GM23338 (cell line): ENCODE measurements at regions not wholly inside any gene's neighbourhood (a gene's known extent, or its start where the extent isn't known, plus 50 kb on each side); places are given as distances from the start of the nearest gene placed in this dataset.

Experiments used
- ATAC-seq: fragments of 200-7000 bp; cut with Tn5 transposase; 3 replicates; pipeline ENCODE4 v1.9.1; 2020
- DNase-seq: peaks from one replicate; pipeline ENCODE4 v3.0.0-alpha.2; 2015; ENCODE audit warnings: low spot score
- H2AFZ ChIP-seq: fragments of 200-600 bp; sonication (generic); 2 replicates; pipeline ENCODE4 v1.8.0; 2016; ENCODE audit warnings: antibody characterized with exemption, mild to moderate bottlenecking, moderate library complexity
- H3F3A ChIP-seq: fragments of 200-600 bp; sonication (generic); replicated peaks from 2 replicates; pipeline ENCODE4 v1.8.0; 2017; ENCODE audit warnings: antibody characterized with exemption, mixed run types, low read depth
- H3K27ac ChIP-seq: fragments of 200-600 bp; sonication (generic); 2 replicates; pipeline ENCODE4 v1.6.1; 2016; ENCODE audit warnings: low read depth
- H3K27me3 ChIP-seq: fragments of 200-600 bp; sonication (generic); 2 replicates; pipeline ENCODE4 v1.8.0; 2016; ENCODE audit warnings: mild to moderate bottlenecking, mixed run types, moderate library complexity; ENCODE audit not compliant: insufficient read depth
- H3K36me3 ChIP-seq: fragments of 200-600 bp; sonication (generic); 2 replicates; pipeline ENCODE4 v1.8.0; 2016; ENCODE audit warnings: mild to moderate bottlenecking; ENCODE audit not compliant: insufficient read depth
- H3K4me1 ChIP-seq: fragments of 200-600 bp; sonication (generic); 2 replicates; pipeline ENCODE4 v1.8.0; 2016; ENCODE audit warnings: mild to moderate bottlenecking, moderate library complexity; ENCODE audit not compliant: insufficient read depth
- H3K4me2 ChIP-seq: fragments of 200-600 bp; sonication (generic); 2 replicates; pipeline ENCODE4 v1.7.1; 2017; ENCODE audit warnings: mixed run types
- H3K4me3 ChIP-seq: fragments of 200-600 bp; sonication (generic); 2 replicates; pipeline ENCODE4 v1.6.1; 2016; ENCODE audit warnings: mixed run types
- H3K79me2 ChIP-seq: fragments of 200-600 bp; sonication (generic); replicated peaks from 2 replicates; pipeline ENCODE4 v1.8.0; 2017; ENCODE audit warnings: mild to moderate bottlenecking; ENCODE audit not compliant: insufficient read depth
- H3K9me2 ChIP-seq: fragments of 200-600 bp; sonication (generic); 2 replicates; pipeline ENCODE4 v1.8.0; 2017; ENCODE audit not compliant: insufficient read depth
- H4K20me1 ChIP-seq: fragments of 200-600 bp; sonication (generic); replicated peaks from 2 replicates; pipeline ENCODE4 v1.8.0; 2017; ENCODE audit warnings: mild to moderate bottlenecking; ENCODE audit not compliant: insufficient read depth
- H3K27ac Mint-ChIP-seq: 2 replicates; pipeline ENCODE4 v1.8.0; 2020; ENCODE audit warnings: inconsistent platforms, mild to moderate bottlenecking, moderate library complexity, mixed read lengths
- H3K27me3 Mint-ChIP-seq: 3 replicates; pipeline ENCODE4 v1.8.0; 2022; ENCODE audit warnings: low read depth, mild to moderate bottlenecking, moderate library complexity, mixed read lengths, inconsistent platforms; ENCODE audit not compliant: insufficient read depth, poor library complexity
- H3K36me3 Mint-ChIP-seq: 3 replicates; pipeline ENCODE4 v1.8.0; 2021; ENCODE audit warnings: low read depth, mild to moderate bottlenecking, inconsistent platforms, moderate library complexity, mixed read lengths
- H3K4me1 Mint-ChIP-seq: 3 replicates; pipeline ENCODE4 v1.8.0; 2020; ENCODE audit warnings: mild to moderate bottlenecking, inconsistent platforms, mixed read lengths
- H3K4me3 Mint-ChIP-seq: 3 replicates; pipeline ENCODE4 v1.8.0; 2021; ENCODE audit warnings: moderate library complexity, mild to moderate bottlenecking, inconsistent platforms, mixed read lengths
- H3K9me3 Mint-ChIP-seq: 3 replicates; pipeline ENCODE4 v1.8.0; 2020; ENCODE audit warnings: moderate library complexity, mild to moderate bottlenecking, inconsistent platforms, mixed read lengths
- JUNB ChIP-seq: IDR thresholded peaks from one replicate; pipeline ENCODE4 v1.6.1; 2016; ENCODE audit warnings: antibody characterized with exemption; ENCODE audit not compliant: unreplicated experiment
- REST ChIP-seq: IDR thresholded peaks from one replicate; pipeline ENCODE4 v1.6.1; 2018; ENCODE audit warnings: antibody characterized with exemption; ENCODE audit not compliant: unreplicated experiment
- STAT1 ChIP-seq: IDR thresholded peaks from one replicate; pipeline ENCODE4 v1.6.1; 2016; ENCODE audit warnings: antibody characterized with exemption; ENCODE audit not compliant: unreplicated experiment
- ZNF114 ChIP-seq: fragments of 250-450 bp; sonication (Bioruptor Pico); IDR thresholded peaks from 2 replicates; pipeline ENCODE4 v1.5.0; 2020; ENCODE audit warnings: mild to moderate bottlenecking, moderate library complexity
- TF ChIP-seq, protein P1 (sequence below): fragments of 250-450 bp; sonication (Bioruptor Pico); IDR thresholded peaks from 2 replicates; pipeline ENCODE4 v1.5.0; 2020; ENCODE audit warnings: mild to moderate bottlenecking, moderate library complexity

DNA sequence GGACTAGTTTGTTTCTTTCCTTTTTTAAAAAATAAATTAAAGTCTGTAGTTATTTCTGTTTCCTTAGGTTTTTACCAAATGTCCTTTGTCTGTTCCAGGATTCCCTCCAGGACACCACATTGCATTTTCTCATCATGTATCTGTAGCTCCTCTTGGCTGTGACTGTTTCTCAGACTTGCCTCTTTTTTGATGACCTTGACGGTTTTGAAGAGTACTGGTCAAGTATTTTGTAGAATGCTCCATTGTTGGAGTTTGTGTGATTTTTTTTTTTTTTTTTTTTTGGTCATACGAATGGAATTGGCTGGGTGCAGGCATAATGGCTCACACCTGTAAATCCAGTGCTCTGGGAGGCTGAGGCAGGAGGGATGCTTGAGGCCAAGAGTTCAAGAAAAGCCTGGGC, 127.1 kb upstream of the BMPER start:
- no peak overlapping the region for H3K4me3 Mint-ChIP-seq

GRCh38 chr7:33779216-33779615, 126.1 kb upstream of the BMPER start:
- Mint-ChIP-seq H3K27me3 (peaks cover 6% of the 10 kb centered on the region), H3K4me1 (peaks cover 8% of the 10 kb centered on the region), H3K27ac (no peak overlapping the region)
- TF ChIP-seq JUNB (no peak), REST (no peak), ZNF114 (CRISPR knock-in tag) (no peak)

More for the DNA sequence above, 127.1 kb upstream of the BMPER start:
- Histone ChIP-seq H3K4me3 (no peak overlapping the region), H3K9me2 (no peaks in the 10 kb centered on the region), H3K27ac (no peak overlapping the region), H4K20me1 (no peaks in the 10 kb centered on the region), H2AFZ (no peak overlapping the region), H3K79me2 (no peaks in the 10 kb centered on the region), H3K36me3 (no peaks in the 10 kb centered on the region), H3K4me2 (no peak overlapping the region), H3F3A (no peaks in the 10 kb centered on the region), H3K27me3 (no peaks in the 10 kb centered on the region), H3K4me1 (no peaks in the 10 kb centered on the region)
- TF ChIP-seq, protein P1, sequence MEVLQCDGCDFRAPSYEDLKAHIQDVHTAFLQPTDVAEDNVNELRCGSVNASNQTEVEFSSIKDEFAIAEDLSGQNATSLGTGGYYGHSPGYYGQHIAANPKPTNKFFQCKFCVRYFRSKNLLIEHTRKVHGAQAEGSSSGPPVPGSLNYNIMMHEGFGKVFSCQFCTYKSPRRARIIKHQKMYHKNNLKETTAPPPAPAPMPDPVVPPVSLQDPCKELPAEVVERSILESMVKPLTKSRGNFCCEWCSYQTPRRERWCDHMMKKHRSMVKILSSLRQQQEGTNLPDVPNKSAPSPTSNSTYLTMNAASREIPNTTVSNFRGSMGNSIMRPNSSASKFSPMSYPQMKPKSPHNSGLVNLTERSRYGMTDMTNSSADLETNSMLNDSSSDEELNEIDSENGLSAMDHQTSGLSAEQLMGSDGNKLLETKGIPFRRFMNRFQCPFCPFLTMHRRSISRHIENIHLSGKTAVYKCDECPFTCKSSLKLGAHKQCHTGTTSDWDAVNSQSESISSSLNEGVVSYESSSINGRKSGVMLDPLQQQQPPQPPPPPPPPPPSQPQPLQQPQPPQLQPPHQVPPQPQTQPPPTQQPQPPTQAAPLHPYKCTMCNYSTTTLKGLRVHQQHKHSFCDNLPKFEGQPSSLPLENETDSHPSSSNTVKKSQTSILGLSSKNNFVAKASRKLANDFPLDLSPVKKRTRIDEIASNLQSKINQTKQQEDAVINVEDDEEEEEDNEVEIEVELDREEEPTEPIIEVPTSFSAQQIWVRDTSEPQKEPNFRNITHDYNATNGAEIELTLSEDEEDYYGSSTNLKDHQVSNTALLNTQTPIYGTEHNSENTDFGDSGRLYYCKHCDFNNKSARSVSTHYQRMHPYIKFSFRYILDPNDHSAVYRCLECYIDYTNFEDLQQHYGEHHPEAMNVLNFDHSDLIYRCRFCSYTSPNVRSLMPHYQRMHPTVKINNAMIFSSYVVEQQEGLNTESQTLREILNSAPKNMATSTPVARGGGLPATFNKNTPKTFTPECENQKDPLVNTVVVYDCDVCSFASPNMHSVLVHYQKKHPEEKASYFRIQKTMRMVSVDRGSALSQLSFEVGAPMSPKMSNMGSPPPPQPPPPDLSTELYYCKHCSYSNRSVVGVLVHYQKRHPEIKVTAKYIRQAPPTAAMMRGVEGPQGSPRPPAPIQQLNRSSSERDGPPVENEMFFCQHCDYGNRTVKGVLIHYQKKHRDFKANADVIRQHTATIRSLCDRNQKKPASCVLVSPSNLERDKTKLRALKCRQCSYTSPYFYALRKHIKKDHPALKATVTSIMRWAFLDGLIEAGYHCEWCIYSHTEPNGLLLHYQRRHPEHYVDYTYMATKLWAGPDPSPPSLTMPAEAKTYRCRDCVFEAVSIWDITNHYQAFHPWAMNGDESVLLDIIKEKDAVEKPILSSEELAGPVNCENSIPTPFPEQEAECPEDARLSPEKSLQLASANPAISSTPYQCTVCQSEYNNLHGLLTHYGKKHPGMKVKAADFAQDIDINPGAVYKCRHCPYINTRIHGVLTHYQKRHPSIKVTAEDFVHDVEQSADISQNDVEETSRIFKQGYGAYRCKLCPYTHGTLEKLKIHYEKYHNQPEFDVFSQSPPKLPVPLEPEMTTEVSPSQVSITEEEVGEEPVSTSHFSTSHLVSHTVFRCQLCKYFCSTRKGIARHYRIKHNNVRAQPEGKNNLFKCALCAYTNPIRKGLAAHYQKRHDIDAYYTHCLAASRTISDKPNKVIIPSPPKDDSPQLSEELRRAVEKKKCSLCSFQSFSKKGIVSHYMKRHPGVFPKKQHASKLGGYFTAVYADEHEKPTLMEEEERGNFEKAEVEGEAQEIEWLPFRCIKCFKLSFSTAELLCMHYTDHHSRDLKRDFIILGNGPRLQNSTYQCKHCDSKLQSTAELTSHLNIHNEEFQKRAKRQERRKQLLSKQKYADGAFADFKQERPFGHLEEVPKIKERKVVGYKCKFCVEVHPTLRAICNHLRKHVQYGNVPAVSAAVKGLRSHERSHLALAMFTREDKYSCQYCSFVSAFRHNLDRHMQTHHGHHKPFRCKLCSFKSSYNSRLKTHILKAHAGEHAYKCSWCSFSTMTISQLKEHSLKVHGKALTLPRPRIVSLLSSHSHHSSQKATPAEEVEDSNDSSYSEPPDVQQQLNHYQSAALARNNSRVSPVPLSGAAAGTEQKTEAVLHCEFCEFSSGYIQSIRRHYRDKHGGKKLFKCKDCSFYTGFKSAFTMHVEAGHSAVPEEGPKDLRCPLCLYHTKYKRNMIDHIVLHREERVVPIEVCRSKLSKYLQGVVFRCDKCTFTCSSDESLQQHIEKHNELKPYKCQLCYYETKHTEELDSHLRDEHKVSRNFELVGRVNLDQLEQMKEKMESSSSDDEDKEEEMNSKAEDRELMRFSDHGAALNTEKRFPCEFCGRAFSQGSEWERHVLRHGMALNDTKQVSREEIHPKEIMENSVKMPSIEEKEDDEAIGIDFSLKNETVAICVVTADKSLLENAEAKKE (CRISPR knock-in tag) = no peak
- TF ChIP-seq STAT1 = no peak
- Mint-ChIP-seq H3K27me3 (peaks cover 6% of the 10 kb centered on the region), H3K9me3 (no peaks in the 10 kb centered on the region), H3K4me1 (peaks cover 8% of the 10 kb centered on the region), H3K27ac (no peak overlapping the region), H3K36me3 (no peaks in the 10 kb centered on the region)
- ATAC-seq = no peak
- DNase-seq = no peak

More at GRCh38 chr7:33779216-33779615, 126.1 kb upstream of the BMPER start:
- no peak for DNase-seq
- Histone ChIP-seq H3K4me2 (no peak overlapping the region), H3F3A (no peaks in the 10 kb centered on the region), H3K9me2 (no peaks in the 10 kb centered on the region), H3K27ac (no peak overlapping the region), H2AFZ (no peak overlapping the region), H3K4me1 (no peaks in the 10 kb centered on the region), H3K79me2 (no peaks in the 10 kb centered on the region), H3K36me3 (no peaks in the 10 kb centered on the region), H4K20me1 (no peaks in the 10 kb centered on the region), H3K27me3 (no peaks in the 10 kb centered on the region), H3K4me3 (no peak overlapping the region)
- H3K36me3 Mint-ChIP-seq = no peaks in the 10 kb centered on the region
- no peak for ATAC-seq
- no peaks in the 10 kb centered on the region for H3K9me3 Mint-ChIP-seq
- H3K4me3 Mint-ChIP-seq = no peak overlapping the region
